Activated CD4-positive, alpha-beta T cell treated with anti-CD3 and anti-CD28 coated beads, Interleukin-2, amount 50 U/mL, for 48 hours (primary cell): ENCODE measurements at regions not wholly inside any gene's neighbourhood (a gene's known extent, or its start where the extent isn't known, plus 50 kb on each side); places are given as distances from the start of the nearest gene placed in this dataset.
"Not testable (repeated sequence)": the region's sequence is repeated elsewhere in the genome, so short reads cannot be mapped to it uniquely, and the experiment has no call there.

Experiments
- DNase-seq, 2 experiments: peaks; one replicate each; pipeline ENCODE4 v3.0.0-alpha.2; 2020

DNA sequence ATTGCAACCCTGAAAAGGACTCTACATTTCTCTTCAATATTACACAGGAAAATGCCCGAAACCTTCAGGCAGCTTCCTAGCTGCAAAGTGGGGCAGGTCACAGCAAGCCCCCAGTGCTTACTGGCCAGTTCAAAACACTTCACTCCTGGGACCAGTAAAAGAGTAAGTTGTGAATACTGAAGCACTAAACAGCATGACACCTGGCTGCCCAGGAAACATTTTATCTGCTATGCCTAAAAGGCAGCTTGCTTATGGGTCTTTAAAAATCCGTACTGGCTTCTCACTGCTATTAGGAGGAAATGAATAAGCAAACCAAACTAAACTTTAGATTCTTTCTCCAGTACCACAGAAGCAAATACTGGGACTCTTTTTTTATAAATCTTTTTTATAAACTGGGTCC lies 457.9 kb upstream of the ALCAM start:
- no peak for DNase-seq

DNA sequence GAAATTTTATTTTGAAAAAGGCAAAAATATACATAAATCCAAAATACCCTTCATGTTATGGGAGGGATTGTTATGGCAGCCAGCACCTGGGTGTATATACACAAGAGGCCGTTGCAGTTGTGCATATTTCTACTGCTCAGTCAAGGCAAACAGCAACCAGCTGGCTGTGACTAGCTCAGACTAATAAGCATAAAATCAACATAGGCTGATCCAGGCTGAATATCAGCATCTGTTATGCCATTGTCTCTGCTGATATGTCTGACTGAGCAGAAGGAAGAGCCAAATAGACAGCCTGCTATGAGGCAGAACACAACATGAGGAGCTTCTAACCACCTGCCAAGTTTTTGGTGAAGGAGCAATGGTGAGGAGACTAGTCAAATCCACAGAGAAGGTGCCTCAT lies 457.5 kb upstream of the ALCAM start:
- DNase-seq, result no peak

DNA sequence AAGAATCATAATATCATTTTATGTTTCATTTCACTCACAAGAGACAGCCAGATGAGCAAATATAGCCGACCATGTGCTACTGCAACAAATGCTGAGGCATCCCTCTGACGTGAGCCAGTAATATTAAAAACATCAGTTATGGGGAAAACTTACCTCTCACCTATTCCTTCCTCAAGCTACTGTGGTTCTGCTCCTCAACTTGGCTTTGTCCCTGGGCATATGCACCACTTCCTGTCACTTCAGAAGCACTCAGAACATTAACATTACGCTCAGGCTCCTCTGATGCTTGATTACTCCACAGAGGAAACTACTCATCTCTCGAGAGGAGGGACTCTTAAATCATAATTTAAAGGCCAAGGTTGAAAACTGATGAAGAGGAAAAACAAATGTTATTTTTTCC lies 457.0 kb upstream of the ALCAM start:
- DNase-seq, result no peak

- DNase-seq, result no peak
These were observed 455.3 kb upstream of the ALCAM start for GRCh38 chr3:104911376-104911775.

- no peak for DNase-seq
These were observed 449.7 kb upstream of the ALCAM start for GRCh38 chr3:104916971-104917370.

DNA sequence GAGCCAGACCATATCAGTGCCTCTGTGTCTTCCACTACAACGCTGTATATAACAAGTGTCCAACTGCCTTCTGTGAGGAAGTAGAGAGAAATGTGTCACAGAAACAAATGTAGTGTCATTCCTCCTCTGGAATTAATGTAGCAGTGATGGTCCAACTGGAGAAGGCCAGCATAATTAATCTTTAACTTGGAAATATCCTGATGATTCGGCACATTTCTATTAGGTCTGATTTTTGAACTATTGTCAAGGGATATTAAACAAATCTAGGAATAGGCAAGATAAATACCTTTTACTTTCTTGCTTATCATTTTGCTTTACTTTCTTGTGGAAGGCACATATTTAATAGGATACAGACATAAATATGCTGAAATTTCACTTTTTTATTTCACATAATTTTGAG lies 446.2 kb upstream of the ALCAM start:
- no peak for DNase-seq

- DNase-seq, result no peak
These were observed 432.7 kb upstream of the ALCAM start for GRCh38 chr3:104933972-104934371.

- no peak for DNase-seq
These were observed 431.1 kb upstream of the ALCAM start for GRCh38 chr3:104935613-104936012.

DNA sequence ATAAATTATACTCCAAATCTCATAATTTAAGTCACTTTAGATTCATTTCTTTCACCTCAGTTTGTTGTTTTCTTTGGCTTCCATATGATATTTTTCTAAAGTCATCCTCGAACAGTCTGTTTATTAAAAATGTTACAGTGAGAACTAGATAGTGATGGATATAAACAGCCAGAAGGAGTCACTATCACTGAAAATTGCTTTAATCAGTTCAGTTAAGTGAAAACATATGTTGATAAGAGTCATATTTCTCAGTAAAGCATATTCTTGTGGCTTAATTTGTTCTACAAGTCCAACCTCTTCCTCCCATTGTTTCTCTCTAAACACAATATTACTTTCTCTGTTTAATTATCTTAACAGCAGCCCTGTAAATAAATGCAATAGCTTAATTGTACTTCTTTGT lies 427.5 kb upstream of the ALCAM start:
- no peak for DNase-seq

DNA sequence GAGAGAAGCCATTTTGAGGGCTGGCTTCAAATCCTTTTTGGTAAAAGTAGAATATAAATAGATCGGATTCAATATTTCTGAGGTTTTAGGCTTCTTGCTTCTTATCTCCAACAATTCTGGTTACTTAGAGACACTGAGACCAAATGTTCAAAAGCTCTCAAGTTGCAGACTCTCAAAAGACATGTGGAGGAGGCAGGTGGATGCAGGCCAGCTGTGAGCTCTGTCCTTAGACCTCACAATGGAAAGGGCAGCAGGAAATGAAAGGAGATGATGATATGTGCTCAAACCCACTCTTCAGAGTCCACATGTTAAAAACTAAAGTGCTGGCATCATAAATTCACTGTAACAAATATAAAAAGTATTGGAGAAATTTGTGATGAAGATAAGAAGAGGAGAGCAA lies 424.9 kb upstream of the ALCAM start:
- no peak for DNase-seq

DNA sequence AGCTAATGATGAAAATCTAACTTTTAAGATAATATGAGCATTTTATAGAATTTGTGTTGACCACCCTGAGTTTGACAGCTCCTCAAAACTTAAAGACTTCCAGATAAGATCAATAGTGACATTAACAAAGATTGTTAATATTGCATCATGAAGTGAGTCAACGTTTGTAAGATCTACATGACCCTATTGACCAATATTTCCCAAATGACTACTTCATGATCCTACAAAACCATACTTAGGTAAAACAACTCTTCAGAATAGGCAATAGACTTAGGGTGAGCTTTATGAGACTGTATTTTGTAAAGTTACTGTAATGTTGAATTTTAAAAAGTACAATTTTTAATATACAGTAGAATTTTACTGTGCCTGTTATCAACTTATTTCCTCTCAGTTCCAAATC lies 422.7 kb upstream of the ALCAM start:
- no peak for DNase-seq

GRCh38 chr3:104947943-104948342 lies 418.8 kb upstream of the ALCAM start:
- no peak for DNase-seq

GRCh38 chr3:104949810-104950209 lies 416.9 kb upstream of the ALCAM start:
- DNase-seq, result not testable (repeated sequence)

- DNase-seq, result no peak
These were observed 415.3 kb upstream of the ALCAM start for GRCh38 chr3:104951426-104951825.

DNA sequence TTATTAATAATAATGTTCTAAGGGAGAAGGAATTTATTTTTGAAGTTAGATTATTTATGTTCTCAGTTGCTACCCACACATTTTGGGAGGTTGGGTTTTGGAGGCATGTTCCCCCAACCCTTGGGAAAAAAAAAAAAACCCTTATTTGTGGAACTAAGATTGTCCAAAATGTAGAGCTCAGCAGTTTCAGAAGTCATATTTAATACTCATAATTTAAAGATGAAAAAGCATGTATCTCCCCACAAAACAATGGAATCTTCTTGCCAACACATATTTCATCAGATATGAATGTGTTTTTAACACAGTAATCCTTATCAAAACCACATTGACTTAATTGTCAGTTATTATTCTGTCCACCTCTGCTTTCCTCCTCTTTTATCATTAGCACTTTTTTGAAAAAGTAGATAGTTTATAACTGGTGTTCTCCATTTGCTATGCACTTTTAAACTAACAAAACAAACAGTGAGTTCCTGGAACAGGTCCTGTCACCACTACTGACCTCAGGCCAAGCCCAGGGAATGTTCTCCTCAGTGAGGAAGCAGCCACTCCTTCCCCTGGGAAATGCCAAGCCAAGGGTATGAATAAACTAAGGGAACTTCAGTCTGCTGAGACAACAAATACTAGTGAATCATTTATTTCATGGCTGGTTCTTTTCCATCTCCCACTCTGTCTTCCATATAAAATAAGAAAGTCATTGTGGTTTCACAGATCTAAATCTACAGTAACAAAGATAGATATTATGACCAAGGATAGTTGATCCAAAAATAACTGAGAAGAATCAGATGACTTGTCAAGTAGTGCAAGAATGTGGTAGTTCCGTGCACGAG lies 414.4 kb upstream of the ALCAM start:
- no peak for DNase-seq

DNA sequence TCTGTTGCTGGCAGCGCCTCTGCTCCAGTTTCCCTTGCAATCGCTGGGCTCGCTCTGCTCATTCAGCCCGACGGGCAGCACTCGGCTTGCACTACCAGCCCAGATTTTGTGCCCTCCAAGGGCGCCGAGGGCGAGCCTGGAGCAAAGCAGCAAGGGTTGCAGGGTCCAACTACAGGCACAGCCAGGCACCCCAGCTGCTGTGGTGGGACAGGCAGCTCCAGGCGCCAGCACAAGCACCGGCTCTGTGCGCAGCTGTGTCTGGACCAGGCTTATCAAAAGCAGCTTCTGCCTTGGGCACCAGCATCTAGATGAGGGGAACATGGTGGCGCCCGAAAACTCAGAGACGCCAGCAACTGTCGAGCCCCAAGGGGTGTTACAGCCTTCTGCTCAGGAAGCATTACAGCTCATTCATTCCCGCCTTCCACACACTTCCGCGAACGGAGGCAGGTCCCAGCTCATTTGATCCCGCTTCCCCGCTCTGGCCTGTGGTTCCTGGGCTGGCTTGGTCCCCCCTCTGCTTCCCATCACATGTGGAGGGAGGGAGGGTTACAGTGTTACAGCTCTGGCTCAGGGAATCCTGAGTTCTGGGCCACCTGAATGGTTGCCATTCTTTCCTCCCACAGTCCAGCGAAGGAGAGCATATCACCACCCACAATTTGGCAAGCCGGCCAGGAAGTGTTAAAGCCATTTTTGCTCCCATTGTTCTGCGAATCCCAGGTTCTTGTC lies 409.9 kb upstream of the ALCAM start:
- no peak for DNase-seq

DNA sequence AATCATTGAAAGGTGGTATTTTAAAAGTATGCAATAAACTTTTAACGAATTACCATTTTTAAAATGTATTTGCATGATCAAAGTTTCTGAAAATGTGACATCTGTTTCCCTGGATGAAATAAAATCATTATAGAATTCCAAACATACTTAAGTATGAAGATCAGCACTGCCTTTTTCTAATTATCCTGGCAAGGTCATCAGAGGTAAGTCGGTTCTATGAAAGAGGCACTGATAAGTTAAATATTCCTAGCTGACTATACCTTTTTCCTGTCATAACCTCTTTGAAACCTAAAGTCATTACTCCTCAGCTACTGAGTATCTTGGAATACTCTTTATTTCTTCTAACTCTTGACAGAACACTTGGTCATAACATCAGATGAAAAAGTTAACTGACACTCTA lies 406.1 kb upstream of the ALCAM start:
- no peak for DNase-seq

DNA sequence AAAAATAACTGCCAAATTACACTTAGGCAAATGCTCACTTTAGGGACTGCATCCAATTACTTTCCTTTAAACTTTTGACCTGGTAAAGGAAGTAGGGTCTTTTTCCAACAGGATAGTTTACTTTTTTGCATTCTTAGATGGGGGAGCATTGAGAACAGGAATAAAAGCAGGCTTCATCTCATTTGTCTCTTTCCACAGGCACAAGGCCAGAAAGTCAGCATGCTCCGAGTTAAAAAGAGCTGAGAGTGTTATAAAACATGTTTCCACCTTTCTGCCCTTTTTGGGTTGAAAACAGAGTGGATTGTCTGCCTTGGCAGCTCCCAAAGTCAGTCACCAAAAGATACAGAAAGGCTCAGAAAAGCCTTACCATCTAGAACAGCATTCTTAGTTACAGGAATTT lies 404.9 kb upstream of the ALCAM start:
- DNase-seq, result no peak

- DNase-seq, result no peak
These were observed 392.4 kb upstream of the ALCAM start for GRCh38 chr3:104974316-104974715.

GRCh38 chr3:104977719-104978118 lies 389.0 kb upstream of the ALCAM start:
- no peak for DNase-seq

GRCh38 chr3:104982130-104982529 lies 384.6 kb upstream of the ALCAM start:
- no peak for DNase-seq

DNA sequence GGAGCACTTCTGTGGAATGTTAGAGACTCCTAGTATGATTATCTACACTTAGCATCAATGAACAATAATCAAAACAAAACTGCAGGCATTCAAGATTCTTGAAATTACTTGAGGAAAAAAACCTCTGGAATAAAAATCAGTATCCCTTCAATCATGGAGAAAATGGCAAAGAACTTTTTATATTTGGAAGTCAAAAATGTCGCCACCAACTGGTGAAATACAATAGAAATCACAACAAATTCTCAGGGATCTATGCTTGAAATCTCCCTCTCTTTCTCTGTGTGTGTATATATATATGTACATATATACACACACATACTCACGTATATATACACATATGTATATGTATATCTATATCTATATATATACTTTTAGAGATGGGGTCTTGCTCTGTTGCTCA lies 378.9 kb upstream of the ALCAM start:
- DNase-seq, result no peak

- no peak for DNase-seq
These were observed 378.2 kb upstream of the ALCAM start for GRCh38 chr3:104988496-104988895.

- DNase-seq, result no peak
These were observed 376.8 kb upstream of the ALCAM start for GRCh38 chr3:104989878-104990277.

DNA sequence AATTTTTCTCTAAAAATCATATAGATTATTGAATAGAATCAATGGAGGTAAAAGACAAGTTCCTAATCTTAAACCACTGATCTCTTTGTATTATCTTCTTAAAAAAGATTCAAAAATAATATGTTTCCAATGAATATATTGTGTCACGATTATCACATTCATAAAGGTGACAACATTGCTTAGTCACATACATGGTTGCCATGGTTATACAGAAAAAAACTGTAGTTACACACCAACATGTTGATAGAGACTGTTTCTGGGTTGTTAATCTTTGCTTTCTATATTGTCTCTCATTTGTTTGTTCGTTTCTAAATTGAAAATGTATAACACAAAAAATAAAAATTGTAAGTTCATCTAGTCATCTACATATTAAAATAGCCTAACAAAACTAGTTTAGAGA lies 376.0 kb upstream of the ALCAM start:
- DNase-seq, result no peak
